NK-92 (cell line): ENCODE measurements at regions not wholly inside any gene's neighbourhood (a gene's known extent, or its start where the extent isn't known, plus 50 kb on each side); places are given as distances from the start of the nearest gene placed in this dataset.
"Not testable (repeated sequence)": the region's sequence is repeated elsewhere in the genome, so short reads cannot be mapped to it uniquely, and the experiment has no call there.

Source experiments
- DNase-seq: peaks from one replicate; lab custom pipeline; 2025; ENCODE audit not compliant: unreplicated experiment; lab: John Stamatoyannopoulos, UW

DNA sequence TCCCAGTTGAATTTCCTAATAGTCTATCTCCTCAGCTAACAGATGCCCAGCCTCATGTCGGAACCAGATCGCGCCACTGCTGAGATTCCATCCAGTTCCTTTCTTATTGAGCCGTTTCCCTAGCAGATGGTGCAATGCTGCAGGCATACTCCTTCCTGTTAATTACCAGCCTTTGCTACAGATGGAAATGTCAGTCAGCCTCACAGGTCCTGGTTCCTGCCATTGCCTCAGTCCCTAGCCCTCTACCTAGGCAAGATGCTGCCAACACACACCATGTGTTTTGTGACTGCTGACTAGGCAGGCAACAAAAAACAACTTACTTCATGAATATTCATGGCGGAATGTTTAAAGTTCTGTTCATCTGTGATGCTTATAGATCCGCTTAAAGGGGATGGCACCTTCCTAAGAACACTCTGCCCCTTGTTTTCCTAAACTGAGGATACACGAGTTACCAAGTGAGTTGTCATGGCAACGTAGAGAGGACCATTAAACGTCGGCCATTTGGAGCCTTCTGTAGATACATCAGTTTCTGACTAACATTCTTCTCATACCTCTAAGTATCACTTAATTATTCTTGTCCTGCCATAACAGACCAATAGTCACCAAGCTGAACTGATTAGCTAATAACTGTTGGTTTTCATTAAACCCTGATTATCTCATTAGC is 749.5 kb downstream of the RNF144A start:
- DNase-seq = no peak

DNA sequence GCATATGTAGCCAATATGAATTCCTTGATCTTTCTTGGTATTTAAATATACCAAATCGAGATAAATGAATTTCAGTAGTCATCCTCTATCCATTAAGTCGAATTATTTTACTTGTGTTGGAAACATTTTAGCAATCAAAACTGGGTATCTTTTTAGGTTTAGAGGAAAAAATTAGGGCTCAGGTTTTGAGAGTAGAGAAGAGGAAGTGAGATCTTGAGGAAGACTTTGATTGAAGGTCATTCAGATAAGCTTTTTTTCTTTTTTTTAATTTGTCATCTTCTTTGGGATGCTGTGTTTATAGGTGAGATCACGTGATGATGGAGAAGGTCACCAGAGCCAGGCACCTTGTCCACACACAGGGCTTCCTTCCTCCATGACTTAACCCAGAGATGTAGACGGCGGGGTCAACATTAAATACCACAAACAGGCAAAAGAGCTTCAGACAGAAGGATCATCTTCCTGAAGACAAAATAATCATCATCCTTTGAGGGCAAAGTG is 750.1 kb downstream of the RNF144A start:
- DNase-seq = no peak

DNA sequence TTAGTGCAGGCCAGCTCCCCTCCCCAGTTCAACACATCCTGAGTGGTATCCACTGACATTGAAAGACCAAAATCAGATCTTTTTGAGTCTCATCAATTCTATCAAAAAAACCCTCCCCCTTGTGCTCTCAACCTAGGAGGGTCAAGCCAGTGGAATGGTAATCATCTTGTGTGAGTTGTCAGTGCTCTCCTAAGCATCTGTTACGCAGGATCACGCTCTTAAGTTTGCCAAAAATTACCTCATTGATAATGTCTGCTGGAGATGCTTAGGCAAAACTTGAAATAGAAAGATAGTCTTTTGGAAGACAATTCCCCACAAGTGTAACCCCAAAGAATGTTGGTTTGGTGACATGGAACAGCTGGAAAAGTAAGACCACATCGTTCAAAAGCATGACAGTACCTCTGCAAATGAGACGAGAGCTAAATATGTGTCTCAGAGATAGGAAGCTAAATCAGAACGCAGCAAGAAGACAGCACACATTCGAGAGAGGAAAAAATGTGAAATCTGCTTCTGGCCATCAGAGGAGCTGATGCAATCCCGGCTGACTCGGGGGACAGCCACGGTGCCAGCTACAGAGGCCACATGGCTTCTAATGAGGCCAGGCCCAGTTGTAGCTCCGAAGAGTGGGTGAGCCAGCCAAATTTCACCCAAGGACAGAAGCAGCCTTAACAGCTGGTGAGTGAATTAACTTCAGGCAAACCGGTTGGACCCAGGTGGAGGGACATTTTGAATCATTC is 753.9 kb downstream of the RNF144A start:
- no peak for DNase-seq

GRCh38 chr2:7672027-7672684 is 754.9 kb downstream of the RNF144A start:
- DNase-seq = no peak

DNA sequence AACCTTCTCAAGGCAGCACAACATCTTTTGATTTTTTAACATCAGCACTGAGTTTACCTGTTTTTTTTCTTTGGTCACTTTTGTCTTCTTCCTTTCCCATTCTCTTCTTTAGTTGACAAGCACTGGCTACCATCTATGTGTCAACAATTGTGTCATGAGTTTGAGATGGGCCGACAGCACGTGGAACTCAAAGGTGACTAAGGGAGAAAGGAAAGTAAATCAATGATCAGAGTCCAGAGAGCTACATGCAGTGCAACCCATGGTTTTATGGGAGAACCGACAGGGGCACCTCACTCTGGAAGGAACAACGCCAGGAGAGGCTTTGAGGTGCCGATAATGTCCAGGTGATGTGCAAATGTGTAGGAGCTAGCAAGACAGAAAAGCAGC is 755.5 kb downstream of the RNF144A start:
- DNase-seq = no peak

GRCh38 chr2:7673101-7673500 is 755.9 kb downstream of the RNF144A start:
- no peak for DNase-seq

GRCh38 chr2:7673853-7674252 is 756.6 kb downstream of the RNF144A start:
- no peak for DNase-seq

DNA sequence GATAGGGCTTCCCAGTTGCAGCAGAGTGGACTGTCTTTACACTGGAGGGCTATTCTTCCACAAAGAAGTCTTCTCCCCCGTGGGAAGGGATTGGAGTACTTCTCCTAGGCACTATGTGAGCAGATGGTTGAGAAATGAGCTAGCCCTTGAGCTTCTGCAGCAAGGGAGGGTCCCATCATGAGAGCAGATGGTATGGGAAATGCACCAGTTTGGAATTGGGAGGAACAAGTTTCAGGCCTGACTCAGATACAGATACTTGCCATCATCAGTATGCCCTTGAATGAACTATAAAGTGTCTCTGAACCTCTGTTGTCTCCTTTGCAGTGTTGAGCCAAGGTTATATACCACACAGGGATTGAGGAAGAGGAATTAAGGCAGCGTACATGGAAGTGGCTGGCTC is 757.4 kb downstream of the RNF144A start:
- DNase-seq = no peak

GRCh38 chr2:7676714-7677113 is 759.5 kb downstream of the RNF144A start:
- DNase-seq = no peak

DNA sequence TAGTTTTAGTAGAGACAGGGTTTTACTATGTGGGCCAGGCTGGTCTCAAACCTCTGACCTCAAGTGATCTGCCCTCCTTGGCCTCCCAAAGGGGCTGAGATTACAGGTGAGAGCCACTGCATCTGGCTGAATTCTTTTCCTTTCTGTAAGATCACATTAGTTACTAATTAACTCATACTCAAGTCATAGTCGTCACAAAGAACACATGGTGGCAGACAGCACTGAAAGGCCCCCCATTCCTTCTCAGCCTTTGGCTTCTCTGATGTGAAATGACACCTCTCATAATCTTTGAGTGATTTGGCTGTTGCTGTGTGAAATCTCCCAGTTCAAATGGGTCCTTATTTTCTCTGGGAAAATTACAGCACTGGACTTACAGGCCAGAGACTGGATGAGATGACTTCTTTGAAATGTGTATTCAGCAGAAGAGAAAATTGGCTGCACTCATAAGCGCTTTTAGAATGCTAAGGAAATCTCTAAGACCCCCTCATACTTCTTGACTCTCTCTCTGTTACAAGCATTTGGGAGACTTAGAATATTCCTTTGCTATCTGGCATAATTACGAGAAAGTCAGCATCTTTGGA is 764.8 kb downstream of the RNF144A start:
- no peak for DNase-seq

DNA sequence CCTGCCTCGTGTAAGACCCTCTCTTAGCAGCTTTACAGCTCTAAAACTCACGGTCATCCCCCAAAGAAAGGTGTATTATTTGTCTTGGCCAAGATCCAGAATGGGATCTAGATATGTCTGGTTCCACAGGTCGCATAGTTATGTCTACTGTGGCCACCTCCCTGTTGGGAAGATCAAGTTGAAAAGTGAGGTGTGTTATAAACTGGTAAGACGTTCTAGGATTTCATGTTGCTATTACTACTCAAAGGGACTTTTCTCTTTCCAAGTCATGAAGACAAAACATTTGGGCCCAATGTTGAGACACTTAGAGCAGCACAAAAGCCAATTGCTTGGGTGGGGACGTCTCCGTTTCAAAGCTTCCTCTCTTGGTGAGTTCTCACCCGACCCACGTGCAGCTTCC is 766.0 kb downstream of the RNF144A start:
- DNase-seq = no peak

DNA sequence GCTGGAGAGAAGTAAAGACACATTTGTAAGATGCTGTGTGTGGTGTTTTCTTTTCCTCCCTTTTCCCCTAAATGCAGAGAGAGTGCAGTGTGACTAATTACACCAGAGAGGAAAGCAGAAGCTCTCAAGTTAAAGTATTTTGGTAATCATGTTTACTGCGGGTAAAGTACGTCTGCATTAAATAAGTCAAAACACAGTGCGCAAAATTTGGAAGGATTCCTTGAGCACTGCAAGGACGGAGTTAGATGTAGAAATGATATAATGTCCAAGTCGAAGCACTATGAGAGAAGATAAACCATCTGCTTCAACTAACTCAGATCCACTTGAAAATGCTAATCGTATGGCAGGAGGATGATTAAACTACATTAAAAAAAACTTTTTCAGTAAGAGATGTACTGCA is 766.5 kb downstream of the RNF144A start:
- DNase-seq = no peak

- no peak for DNase-seq
Observed at GRCh38 chr2:7685342-7686015, 768.3 kb downstream of the RNF144A start.

DNA sequence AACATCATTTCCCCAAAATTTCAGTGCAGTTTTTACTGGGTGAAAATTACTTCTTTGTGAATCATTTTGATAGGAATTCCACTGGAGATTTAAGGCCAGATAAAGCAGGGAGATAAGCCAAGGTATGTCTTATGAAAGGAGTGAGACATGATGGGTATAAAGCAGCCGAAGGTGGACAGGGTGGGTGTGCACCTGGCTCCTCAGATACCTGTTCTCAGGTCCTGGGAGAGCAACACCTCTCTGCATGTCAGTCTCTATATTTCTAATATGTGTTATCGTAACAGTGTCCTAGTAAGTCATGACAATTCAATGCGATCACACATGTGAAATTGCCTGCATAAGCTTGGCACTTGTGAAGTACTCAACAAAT is 768.8 kb downstream of the RNF144A start:
- DNase-seq = no peak

DNA sequence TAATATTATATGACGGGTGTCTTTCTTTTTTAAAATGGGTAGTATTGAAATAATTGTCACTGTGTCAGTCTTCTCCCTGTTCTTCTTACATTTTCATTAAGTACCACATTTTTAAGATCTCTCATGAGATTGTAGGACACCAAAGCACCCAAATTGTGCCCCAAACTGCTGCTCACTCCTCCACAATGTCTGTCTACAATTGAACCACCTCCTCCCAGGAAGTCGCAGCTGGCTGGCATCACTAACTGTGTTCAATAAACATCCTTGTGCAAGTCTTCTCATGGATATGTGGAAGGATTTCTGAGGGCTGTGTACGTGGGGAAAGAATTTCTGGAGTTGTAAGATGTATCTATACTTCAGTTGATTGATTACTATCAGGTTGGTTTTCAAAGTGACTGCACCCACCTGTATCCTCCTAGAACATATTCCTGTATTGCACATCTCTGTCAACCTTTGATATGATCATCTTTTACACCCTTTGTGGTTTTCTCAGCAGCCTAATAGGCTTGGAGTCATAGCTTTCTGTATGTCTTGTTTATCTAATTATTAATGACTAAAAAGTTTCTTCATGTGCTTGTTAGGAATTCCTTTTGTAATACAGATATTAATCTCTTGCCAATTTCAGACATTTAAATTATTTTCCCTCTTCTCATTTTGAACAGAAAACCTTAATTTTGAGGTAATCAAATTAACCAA is 774.9 kb downstream of the RNF144A start:
- no peak for DNase-seq

DNA sequence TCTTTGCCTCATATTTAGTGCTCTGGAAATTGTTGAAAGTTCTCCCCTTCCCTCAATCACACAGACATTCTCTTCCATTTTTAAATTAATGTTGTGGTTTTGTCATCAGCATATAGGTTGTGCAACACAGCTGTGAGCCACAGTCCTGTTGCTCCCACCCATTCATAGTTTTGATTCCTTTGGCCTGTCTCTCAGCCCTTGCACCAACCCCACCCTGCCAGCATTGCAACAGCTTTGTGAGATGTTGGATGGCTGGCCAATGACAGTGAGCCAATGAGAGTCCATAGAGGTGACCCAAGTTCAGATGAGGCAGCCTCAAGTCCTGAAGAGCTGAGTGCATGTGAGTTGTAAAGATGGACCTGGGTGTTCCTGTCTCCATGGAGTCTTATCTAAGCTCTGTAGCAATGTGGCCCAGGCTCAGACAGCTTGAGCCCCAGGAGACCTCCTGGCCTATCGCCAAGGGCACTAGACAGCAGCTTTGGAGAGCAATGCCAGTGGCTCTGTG is 775.5 kb downstream of the RNF144A start:
- DNase-seq = no peak

DNA sequence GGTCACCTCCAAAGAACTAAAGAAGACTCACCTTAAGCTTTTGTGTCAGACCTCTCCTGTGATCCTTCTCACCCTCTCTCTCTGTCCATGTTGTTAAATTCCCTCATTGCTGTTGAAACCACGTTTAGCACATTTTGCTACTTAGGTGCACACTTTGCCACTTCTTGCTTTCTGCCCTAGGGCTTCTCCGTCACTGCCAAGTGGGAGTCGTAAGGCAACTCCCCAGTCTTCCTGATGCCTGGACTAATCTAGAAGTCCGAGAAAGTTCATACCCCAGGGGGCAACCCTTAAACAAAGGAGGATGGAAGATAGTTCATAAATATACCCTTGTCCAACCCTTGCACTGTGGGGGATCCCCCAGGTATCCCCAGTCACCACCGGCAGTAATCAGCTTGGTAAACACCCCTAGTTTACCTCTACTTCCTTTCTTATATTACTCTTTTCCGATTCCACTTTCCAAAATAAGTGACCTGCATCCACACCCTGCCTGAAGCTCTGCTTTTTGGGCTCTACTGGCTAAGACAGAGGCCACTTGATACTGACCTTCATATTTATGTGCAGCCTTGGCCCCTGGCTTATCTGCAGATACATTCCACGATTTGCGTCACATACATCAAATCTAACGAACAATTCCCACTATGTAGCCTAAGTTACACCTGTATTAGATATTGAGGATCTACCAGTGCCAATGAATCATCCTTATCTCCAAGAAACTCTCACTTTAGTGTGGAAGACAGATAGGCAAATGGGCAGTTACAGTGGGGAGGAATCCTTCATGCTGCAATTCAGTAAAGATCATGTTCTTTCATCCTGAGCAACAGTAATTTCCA is 776.2 kb downstream of the RNF144A start:
- no peak for DNase-seq

DNA sequence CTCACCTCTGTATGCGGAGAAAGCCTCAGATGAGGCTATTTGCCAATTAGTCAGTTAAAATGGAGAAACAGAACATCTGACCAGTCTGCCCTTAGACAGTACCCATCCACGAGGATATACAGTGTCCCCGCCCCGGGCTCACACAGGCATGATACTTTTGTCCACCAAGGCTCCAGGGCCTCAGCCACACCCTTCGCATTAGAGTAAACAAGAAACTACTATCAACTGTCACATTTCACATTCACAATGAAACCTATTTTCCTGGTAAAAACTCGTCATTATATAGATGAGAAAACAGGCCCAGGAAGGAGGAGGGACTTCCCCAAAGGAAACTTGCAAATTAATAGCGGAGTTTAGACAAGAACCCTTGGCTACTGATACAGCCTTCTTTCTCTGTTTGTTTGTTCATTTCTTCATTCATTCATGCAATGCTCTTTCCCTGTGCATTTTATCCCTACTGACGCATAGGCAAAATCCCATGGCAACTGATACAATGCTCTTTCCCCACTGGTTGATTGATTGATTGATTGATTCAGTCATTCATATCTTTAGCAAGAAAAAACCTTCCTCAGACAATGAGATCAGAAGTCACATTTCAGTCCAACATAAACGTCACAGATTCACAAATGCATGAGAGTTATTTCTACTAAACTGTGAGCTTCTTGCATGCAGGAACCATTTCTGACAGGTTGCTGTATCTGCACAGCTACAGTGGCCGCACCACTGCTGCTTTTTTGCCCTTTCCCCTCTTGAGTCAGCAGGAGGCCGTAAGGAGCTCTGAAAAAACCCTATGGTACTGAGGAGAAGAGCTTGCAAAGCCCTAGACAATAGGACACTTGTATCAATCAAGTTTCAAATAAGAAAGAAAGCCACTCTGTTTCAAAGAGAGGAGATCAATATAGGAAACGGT is 777.1 kb downstream of the RNF144A start:
- DNase-seq = no peak

DNA sequence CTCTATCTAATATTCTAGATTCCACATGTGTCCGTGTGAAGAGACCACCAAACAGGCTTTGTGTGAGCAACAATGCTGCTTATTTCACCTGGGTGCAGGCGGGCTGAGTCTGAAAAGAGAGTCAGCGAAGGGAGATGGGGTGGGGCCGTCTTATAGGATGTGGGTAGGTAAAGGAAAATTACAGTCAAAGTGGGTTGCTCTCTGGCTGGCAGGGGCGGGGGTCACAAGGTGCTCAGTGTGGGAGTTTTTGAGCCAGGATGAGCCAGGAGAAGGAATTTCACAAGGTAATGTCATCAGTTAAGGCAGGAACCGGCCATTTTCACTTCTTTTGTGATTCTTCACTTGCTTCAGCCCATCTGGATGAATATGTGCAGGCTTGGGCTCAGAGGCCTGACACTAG is 779.3 kb downstream of the RNF144A start:
- DNase-seq = not testable (repeated sequence)
